LoVo (cell line): ENCODE measurements at regions not wholly inside any gene's neighbourhood (a gene's known extent, or its start where the extent isn't known, plus 50 kb on each side); places are given as distances from the start of the nearest gene placed in this dataset.
"Not testable (repeated sequence)": the region's sequence is repeated elsewhere in the genome, so short reads cannot be mapped to it uniquely, and the experiment has no call there.

Experiments used
- DNase-seq: peaks from one replicate; pipeline ENCODE4 v3.0.0-alpha.2; 2016; ENCODE audit warnings: low spot score

- no peak for DNase-seq
Measured at GRCh38 chr1:31485166-31485565, 72.2 kb downstream of the SERINC2 start.

DNA sequence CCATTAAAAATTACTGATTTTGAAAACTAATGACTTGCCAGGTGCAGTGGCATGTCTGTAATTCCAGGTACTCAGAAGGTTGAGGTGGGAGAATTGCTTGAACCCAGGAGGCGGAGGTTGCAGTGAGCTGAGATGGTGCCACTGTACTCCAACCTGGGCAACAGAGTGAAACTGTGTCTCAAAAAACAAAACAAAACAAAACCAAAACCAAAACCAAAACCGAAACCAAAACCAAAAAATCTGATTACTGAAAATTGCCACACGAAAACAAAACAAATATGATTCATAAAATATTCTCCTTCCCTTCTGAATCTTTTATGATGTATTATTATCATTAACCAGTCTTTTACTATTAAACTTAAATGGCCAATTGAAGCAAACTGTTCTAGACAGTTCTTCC is 74.1 kb downstream of the SERINC2 start:
- DNase-seq, result no peak

DNA sequence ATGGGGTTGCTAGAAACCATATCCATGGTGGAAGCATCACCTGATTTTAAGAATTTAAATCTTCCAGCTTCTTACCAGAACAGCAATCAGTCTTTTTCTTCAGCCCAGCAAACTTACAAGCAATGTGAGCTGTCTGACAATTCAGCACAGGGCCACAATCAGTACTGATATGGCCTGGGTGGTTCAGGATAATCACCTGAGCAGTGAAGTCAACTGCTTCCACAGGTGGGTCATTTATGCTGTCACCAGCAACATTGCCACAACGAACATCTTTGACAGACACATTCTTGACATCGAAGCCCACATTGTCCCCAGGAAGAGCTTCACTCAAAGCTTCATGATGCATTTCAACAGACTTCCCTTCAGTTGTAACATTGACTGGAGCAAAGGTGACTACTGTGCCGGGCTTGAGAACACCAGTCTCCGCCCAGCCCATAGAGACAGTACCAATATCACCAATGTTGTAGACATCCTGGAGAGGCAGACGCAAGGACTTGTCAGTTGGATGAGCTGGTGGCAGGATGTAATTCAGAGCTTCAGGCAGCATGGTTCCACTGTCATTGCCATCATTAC is 74.8 kb downstream of the SERINC2 start:
- DNase-seq, result no peak

GRCh38 chr1:31488528-31488927 is 75.5 kb downstream of the SERINC2 start:
- no peak for DNase-seq

- DNase-seq, result not testable (repeated sequence)
Measured at GRCh38 chr1:31489575-31489974, 76.6 kb downstream of the SERINC2 start.

DNA sequence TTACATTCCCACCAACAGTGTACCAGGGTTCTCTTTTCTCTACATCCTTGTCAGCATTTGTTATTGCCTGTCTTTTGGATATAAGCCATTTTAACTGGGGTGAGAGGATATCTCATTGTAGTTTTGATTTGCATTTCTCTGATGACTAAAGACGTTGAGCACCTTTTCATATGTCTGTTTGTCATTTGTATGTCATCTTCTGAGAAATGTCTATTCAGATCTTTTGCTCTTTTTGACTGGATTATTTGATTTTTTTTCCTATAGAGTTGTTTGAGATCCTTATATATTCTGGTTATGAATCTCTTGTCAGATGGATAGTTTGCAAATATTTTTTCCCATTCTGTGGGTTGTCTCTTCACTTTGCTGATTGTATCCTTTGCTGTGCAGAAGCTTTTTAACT is 77.6 kb downstream of the SERINC2 start:
- DNase-seq, result not testable (repeated sequence)

GRCh38 chr1:31495351-31495750 is 81.0 kb upstream of the TINAGL1 start:
- DNase-seq, result not testable (repeated sequence)

GRCh38 chr1:31495770-31496169 is 80.5 kb upstream of the TINAGL1 start:
- not testable (repeated sequence) for DNase-seq

- no peak for DNase-seq
Measured at GRCh38 chr1:31497601-31498000, 78.7 kb upstream of the TINAGL1 start.

- no peak for DNase-seq
Measured at GRCh38 chr1:31498376-31499040, 77.8 kb upstream of the TINAGL1 start.

- no peak for DNase-seq
Measured at GRCh38 chr1:31501505-31501904, 74.8 kb upstream of the TINAGL1 start.

DNA sequence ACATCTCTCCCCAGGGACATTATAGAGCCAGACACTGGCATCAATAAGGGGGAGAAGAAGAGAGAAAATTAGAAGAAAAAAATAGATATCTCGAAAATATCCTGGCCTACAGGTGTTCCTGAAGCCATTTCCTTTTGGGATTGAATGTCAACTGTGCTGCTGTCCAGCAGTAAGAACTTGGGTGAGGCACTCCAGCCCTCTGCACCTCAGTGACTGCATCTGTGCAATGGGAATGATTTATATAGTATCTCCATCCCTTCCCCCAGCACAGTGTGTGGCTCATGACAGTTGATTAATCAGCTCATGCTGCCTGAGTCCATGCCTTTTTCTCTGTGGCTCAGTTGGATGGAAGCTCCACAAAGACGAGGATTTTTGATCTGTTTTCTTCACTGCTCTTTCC is 74.1 kb upstream of the TINAGL1 start:
- no peak for DNase-seq

GRCh38 chr1:31502926-31503511 is 73.3 kb upstream of the TINAGL1 start:
- no peak for DNase-seq

DNA sequence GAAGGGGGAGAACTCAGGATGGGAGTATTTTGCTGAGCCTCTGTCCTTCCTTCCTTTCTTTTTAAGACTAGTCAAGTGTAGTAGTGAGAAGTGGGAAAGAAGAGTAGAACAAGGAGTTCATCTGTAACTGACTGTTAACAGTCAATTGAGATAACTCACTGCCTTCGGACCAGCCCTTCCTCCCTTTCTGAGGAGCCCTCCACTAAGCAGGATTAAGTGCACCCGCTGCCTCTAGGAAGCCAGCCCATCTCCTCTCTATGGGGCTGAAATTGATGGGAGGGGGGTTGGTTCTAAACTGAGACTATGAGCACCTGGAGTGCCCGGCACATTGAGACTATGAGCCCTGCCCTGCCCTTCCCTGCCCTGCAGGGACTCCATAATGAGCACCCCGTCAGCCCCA is 72.7 kb upstream of the TINAGL1 start:
- no peak for DNase-seq

DNA sequence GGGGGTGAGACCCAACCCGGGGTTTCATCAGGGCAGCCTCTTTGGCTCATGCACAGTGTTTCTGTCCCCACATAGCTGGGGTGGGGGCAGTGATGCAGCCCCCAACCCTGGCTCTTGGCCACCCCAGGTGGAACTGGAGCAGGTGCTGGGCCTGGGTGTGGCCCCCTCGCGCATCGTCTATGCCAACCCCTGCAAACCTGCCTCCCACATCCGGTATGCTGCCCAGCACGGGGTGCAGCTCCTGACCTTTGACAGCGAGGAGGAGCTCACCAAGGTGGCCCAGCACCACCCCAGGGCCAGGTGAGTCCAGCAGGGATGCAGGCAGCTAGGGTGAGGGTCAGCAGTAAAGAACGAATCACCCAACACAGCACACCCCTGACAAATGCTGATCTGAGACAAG is 72.3 kb upstream of the TINAGL1 start:
- no peak for DNase-seq

- no peak for DNase-seq
Measured at GRCh38 chr1:31505911-31506497, 70.3 kb upstream of the TINAGL1 start.

DNA sequence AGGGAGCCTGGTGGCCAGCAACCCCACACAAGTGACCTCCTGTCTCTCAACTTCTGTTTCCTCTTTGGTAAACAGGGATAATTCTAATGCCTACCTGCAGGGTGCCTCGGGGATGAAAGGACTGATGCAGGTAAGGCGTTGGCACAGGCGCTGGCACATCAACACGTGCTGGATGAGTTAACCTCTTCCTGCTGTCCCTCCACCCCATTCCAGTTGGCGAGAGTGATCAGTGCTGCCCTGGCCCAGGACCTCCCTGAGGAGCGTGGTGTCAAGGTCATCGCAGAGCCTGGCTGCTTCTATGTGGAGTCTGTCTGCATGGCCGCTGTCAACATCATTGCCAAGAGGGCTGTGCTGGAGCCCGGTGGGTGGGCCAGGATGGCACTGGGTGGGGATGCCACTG is 69.1 kb upstream of the TINAGL1 start:
- DNase-seq, result no peak

- DNase-seq, result no peak
Measured at GRCh38 chr1:31507676-31508530, 68.4 kb upstream of the TINAGL1 start.

- DNase-seq, result peak; percentile 82
Measured at GRCh38 chr1:31509124-31510072, 66.9 kb upstream of the TINAGL1 start.

GRCh38 chr1:31510304-31510703 is 66.0 kb upstream of the TINAGL1 start:
- no peak for DNase-seq
